ENCODE measurements at regions not wholly inside any gene's neighbourhood (a gene's known extent, or its start where the extent isn't known, plus 50 kb on each side); places are given as distances from the start of the nearest gene placed in this dataset.
A peak's percentile ranks its signal among the peaks of the same experiment; 100 is the strongest.
"Not testable (repeated sequence)": the region's sequence is repeated elsewhere in the genome, so short reads cannot be mapped to it uniquely, and the experiment has no call there.

- DNase-seq, result no peak
- intact Hi-C loops (cut with DNase I), result no loop called here
These were observed 195.3 kb upstream of the ADRA1D start for GRCh38 chr20:4444404-4444803.

- DNase-seq, result no peak
- intact Hi-C loops (cut with DNase I), result no loop called here
These were observed 193.9 kb upstream of the ADRA1D start for GRCh38 chr20:4443016-4443415.

- intact Hi-C loops (cut with DNase I), result no loop called here
- no peak for DNase-seq
These were observed 192.8 kb upstream of the ADRA1D start for GRCh38 chr20:4441871-4442270.

GRCh38 chr20:4441191-4441590 is 192.1 kb upstream of the ADRA1D start:
- intact Hi-C loops (cut with DNase I), result no loop called here

GRCh38 chr20:4439461-4439860 is 190.4 kb upstream of the ADRA1D start:
- intact Hi-C loops (cut with DNase I), result no loop called here
- DNase-seq, result no peak

More at GRCh38 chr20:4441191-4441590, 192.1 kb upstream of the ADRA1D start:
- DNase-seq, result no peak

GRCh38 chr20:4437131-4437530 is 188.0 kb upstream of the ADRA1D start:
- DNase-seq, result no peak
- intact Hi-C loops (cut with DNase I), result no loop called here

- DNase-seq, result no peak
- intact Hi-C loops (cut with DNase I), result no loop called here
These were observed 186.8 kb upstream of the ADRA1D start for GRCh38 chr20:4435671-4436455.

- DNase-seq, result no peak
- intact Hi-C loops (cut with DNase I), result no loop called here
These were observed 186.1 kb upstream of the ADRA1D start for GRCh38 chr20:4435225-4435624.

- DNase-seq, result no peak
- intact Hi-C loops (cut with DNase I), result no loop called here
These were observed 185.6 kb upstream of the ADRA1D start for GRCh38 chr20:4434681-4435080.

GRCh38 chr20:4431446-4431845 is 182.4 kb upstream of the ADRA1D start:
- no peak for DNase-seq
- intact Hi-C loops (cut with DNase I), result no loop called here

- intact Hi-C loops (cut with DNase I); DNase-seq: not testable (repeated sequence)
These were observed 181.7 kb upstream of the ADRA1D start for GRCh38 chr20:4430826-4431225.

GRCh38 chr20:4427940-4428586 is 179.0 kb upstream of the ADRA1D start:
- DNase-seq, result peak in 1 of 10 donors; percentile 3
- intact Hi-C loops (cut with DNase I), result no loop called here

- intact Hi-C loops (cut with DNase I), result no loop called here
- no peak for DNase-seq
These were observed 169.1 kb upstream of the ADRA1D start for GRCh38 chr20:4418141-4418540.

- DNase-seq, result no peak
- intact Hi-C loops (cut with DNase I), result no loop called here
These were observed 166.2 kb upstream of the ADRA1D start for GRCh38 chr20:4415281-4415680.

- intact Hi-C loops (cut with DNase I), result no loop called here
- DNase-seq, result no peak
These were observed 164.4 kb upstream of the ADRA1D start for GRCh38 chr20:4413314-4414049.

GRCh38 chr20:4412216-4412615 is 163.1 kb upstream of the ADRA1D start:
- intact Hi-C loops (cut with DNase I), result no loop called here
- DNase-seq, result no peak

GRCh38 chr20:4411744-4412143 is 162.7 kb upstream of the ADRA1D start:
- intact Hi-C loops (cut with DNase I), result no loop called here
- DNase-seq, result no peak

GRCh38 chr20:4406627-4407026 is 157.5 kb upstream of the ADRA1D start:
- no peak for DNase-seq
- intact Hi-C loops (cut with DNase I), result no loop called here

- intact Hi-C loops (cut with DNase I), result no loop called here
- DNase-seq, result no peak
These were observed 152.5 kb upstream of the ADRA1D start for GRCh38 chr20:4401601-4402000.

- intact Hi-C loops (cut with DNase I), result no loop called here
- no peak for DNase-seq
These were observed 135.9 kb upstream of the ADRA1D start for GRCh38 chr20:4384961-4385360.

- no peak for DNase-seq
- intact Hi-C loops (cut with DNase I), result no loop called here
These were observed 134.9 kb upstream of the ADRA1D start for GRCh38 chr20:4383961-4384360.

- intact Hi-C loops (cut with DNase I), result no loop called here
- peak; percentile 15 to 92 (median 62) for DNase-seq
These were observed 126.8 kb upstream of the ADRA1D start for GRCh38 chr20:4375881-4376280.

Data from posterior cingulate gyrus (tissue), 11 donors.